ENCODE measurements at regions not wholly inside any gene's neighbourhood (a gene's known extent, or its start where the extent isn't known, plus 50 kb on each side); places are given as distances from the start of the nearest gene placed in this dataset.

- Histone ChIP-seq H3K79me2 (ENCODE audit: insufficient read depth, low read length) (no peaks in the 10 kb centered on the region), H3K27me3 (ENCODE audit: control insufficient read depth in 1 of 2, insufficient read depth in 2 of 2, low read length in 2 of 2) (no peaks in the 10 kb centered on the region), H3K4me1 (ENCODE audit: insufficient read depth, low read length) (no peaks in the 10 kb centered on the region), H4K20me1 (ENCODE audit: insufficient read depth, low read length) (no peaks in the 10 kb centered on the region), H3K27ac (ENCODE audit: extremely low read length, insufficient read depth, low read length) (no peak overlapping the region), H2AFZ (ENCODE audit: low read length) (no peak overlapping the region), H3K4me2 (ENCODE audit: low read depth, low read length) (no peak overlapping the region), H3K9ac (ENCODE audit: insufficient read depth, low read depth, low read length) (no peak overlapping the region), H3K9me3 (ENCODE audit: low read length) (no peaks in the 10 kb centered on the region), H3K36me3 (replicated peaks in 1 of 2; ENCODE audit: control insufficient read depth in 1 of 2, insufficient read depth in 2 of 2, low read length in 2 of 2) (no peaks in the 10 kb centered on the region), H3K4me3 (replicated peaks in 1 of 3; ENCODE audit: insufficient read depth in 1 of 3, low read depth in 2 of 3, low read length in 3 of 3) (no peak overlapping the region)
- CTCF ChIA-PET (ENCODE audit: low intra/inter-chr PET ratio, low total read pairs), result no interaction called here
- FAIRE-seq, result no peak
- BruUV-seq (replicated peaks), result no TSS peak
- intact Hi-C loops (cut with micrococcal nuclease; ENCODE audit: unreplicated experiment) (no loop called here), in situ Hi-C loops (cut with HindIII; ENCODE audit: extremely low pct_ligation_motif_present, low pct_unique_long_range_greater_than_20kb) (no loop called here)
- 4% methylated on average over 4 of the region's 4 CpGs for WGBS (ENCODE audit: low lambda C conversion rate)
- ATAC-seq, result no peak
- TF ChIP-seq SP1 (IDR thresholded peaks at IDR 0.05) (no peak), SP1 (CRISPR knock-in tag; IDR thresholded peaks at IDR 0.05) (no peak), RFX5 (IDR thresholded peaks at IDR 0.05; ENCODE audit: low read depth, low read length) (no peak), ELK4 (CRISPR knock-in tag; IDR thresholded peaks at IDR 0.05; ENCODE audit: borderline replicate concordance) (no peak), ERF (CRISPR knock-in tag; IDR thresholded peaks at IDR 0.05) (no peak), GABPA (IDR thresholded peaks at IDR 0.05; ENCODE audit: low read depth, low read length) (no peak), GABPA (CRISPR knock-in tag; IDR thresholded peaks at IDR 0.05; ENCODE audit: low read depth) (no peak), NFRKB (IDR thresholded peaks at IDR 0.05) (no peak), HIVEP1 (CRISPR knock-in tag; IDR thresholded peaks at IDR 0.05) (no peak), RFX1 (IDR thresholded peaks at IDR 0.05) (no peak), SMAD3 (CRISPR knock-in tag; IDR thresholded peaks at IDR 0.05) (no peak), ZNF136 (CRISPR knock-in tag; IDR thresholded peaks at IDR 0.05; ENCODE audit: low read depth) (no peak), ATAD3A (CRISPR knock-in tag; IDR thresholded peaks at IDR 0.05) (no peak), ZNF878 (CRISPR knock-in tag; IDR thresholded peaks at IDR 0.05) (no peak), TBP (CRISPR knock-in tag; IDR thresholded peaks at IDR 0.05) (no peak), SMAD1 (CRISPR knock-in tag; IDR thresholded peaks at IDR 0.05; ENCODE audit: borderline replicate concordance, low read depth) (no peak), MYPOP (CRISPR knock-in tag; IDR thresholded peaks at IDR 0.05) (no peak), ZNF512 (CRISPR knock-in tag; IDR thresholded peaks at IDR 0.05) (no peak), NCOA1 (CRISPR knock-in tag; IDR thresholded peaks at IDR 0.05) (no peak), ZNF619 (CRISPR knock-in tag; IDR thresholded peaks at IDR 0.05) (no peak)
- POLR2A ChIA-PET, result no interaction called here
- DNase-seq (ENCODE audit: low spot score), result no peak
Observed at GRCh38 chr1:191099696-191100095, 622.0 kb upstream of the BRINP3 start.

Data from HepG2 (cell line).